ENCODE measurements at regions not wholly inside any gene's neighbourhood (a gene's known extent, or its start where the extent isn't known, plus 50 kb on each side); places are given as distances from the start of the nearest gene placed in this dataset.

DNA sequence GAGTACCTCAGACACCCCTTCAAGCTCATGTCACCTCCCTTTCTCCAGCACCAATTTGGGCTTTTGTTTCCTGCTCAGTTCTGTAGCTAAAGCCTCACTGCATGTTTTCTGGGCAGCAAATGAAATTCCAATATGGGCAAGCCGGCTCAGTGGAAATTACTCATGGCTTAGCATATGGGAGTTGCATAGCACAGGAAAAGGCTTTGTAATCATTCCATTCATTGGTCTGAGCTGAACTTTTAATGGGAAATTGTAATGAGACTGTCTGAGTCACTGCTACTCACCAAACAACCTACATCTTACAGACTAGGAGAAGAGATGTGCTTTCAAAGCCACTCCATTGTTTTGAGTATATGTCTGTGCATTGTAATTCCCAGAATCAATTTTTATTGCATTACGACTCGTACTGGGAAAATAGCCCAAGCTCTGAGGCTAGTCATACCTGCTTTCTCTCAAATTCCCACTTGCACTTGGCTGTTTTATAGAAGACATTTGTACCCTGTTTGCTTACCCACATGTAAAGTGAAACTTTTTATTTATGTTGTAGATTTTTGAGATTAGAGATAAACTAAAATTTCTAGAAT lies 139.5 kb upstream of the LRATD1 start:
- TF ChIP-seq CTCF (IDR thresholded peaks at IDR 0.05) (no peak), POLR2A (IDR thresholded peaks at IDR 0.05) (no peak)

Measured in testis (tissue), 2 donors.